Aorta (tissue), 5 donors: ENCODE measurements at regions not wholly inside any gene's neighbourhood (a gene's known extent, or its start where the extent isn't known, plus 50 kb on each side); places are given as distances from the start of the nearest gene placed in this dataset.

ENCODE experiments used
- ATAC-seq: fragments of 200-7000 bp; cut with Tn5 transposase; one replicate; pipeline ENCODE4 v1.9.1; 2022; ENCODE audit warnings: moderate library complexity; ENCODE audit not compliant: low FRiP score
- DNase-seq, 2 donors: peaks; one replicate each; pipeline ENCODE4 v3.0.0-alpha.2; 2020
- H3K27ac ChIP-seq, 2 donors: one replicate each; pipeline ENCODE4 v1.5.1; 2013; ENCODE audit warnings: low read length in 2 of 2, mild to moderate bottlenecking in 2 of 2, moderate library complexity in 2 of 2, control low read depth in 1 of 2, inconsistent platforms in 1 of 2, low read depth in 1 of 2
- H3K27me3 ChIP-seq, 2 donors: one replicate each; pipeline ENCODE4 v1.6.1; 2013; ENCODE audit warnings: control low read depth in 1 of 2, low read length in 1 of 2, mild to moderate bottlenecking in 1 of 2, moderate library complexity in 1 of 2; ENCODE audit not compliant: insufficient read depth in 2 of 2, control insufficient read depth in 1 of 2
- H3K36me3 ChIP-seq, 2 donors: one replicate each; pipeline ENCODE4 v1.6.1; 2013; ENCODE audit warnings: control low read depth in 1 of 2, low read length in 1 of 2, mild to moderate bottlenecking in 1 of 2; ENCODE audit not compliant: insufficient read depth in 2 of 2, control insufficient read depth in 1 of 2
- H3K4me1 ChIP-seq, 2 donors: one replicate each; pipeline ENCODE4 v1.6.1; 2013; ENCODE audit warnings: low read length in 2 of 2, control low read depth in 1 of 2, mild to moderate bottlenecking in 1 of 2, moderate library complexity in 1 of 2; ENCODE audit not compliant: insufficient read depth in 2 of 2, control insufficient read depth in 1 of 2
- H3K4me3 ChIP-seq, 2 donors: one replicate each; pipeline ENCODE4 v1.5.1; 2013; ENCODE audit warnings: low read length in 2 of 2, control low read depth in 1 of 2, mild to moderate bottlenecking in 1 of 2
- H3K9me3 ChIP-seq: one replicate; pipeline ENCODE4 v1.6.1; 2013; ENCODE audit warnings: mild to moderate bottlenecking, low read length; ENCODE audit not compliant: control insufficient read depth
- WGBS, 2 donors: extraction: QIAGEN DNeasy Blood & Tissue Kit; methylation state at CpG; one replicate each; pipeline ENCODE4 v1.1.7; 2013; 5-methylcytosine and 5-hydroxymethylcytosine counted together
- intact Hi-C, 2 donors: fragments of 100-400 bp; cut with DNase I; formaldehyde crosslinking; loops; one replicate each; pipeline versions ENCODE4 v1.14.2 to v1.15.0; 2022
- donor health status: healthy with polysubstance abuse.
- donor health status: Bipolar disorder and iron deficiency.
- donor health status: DM: no; HTN: no; CAD: no.
- donor health status: DM: no; HTN: no; CAD: no.
- donor health status: DM: yes; HTN: yes; CAD: no.

GRCh38 chr11:10920205-10920604, 62.4 kb upstream of the ZBED5 start:
- Histone ChIP-seq H3K27me3 (no peaks in the 10 kb centered on the region), H3K27ac (no peak overlapping the region), H3K9me3 (peaks cover 5% of the 10 kb centered on the region), H3K4me1 (peaks cover 0 to 2% of the 10 kb centered on the region in 2 donors), H3K4me3 (no peak overlapping the region), H3K36me3 (no peaks in the 10 kb centered on the region)
- ATAC-seq (no peak), DNase-seq (no peak)
- intact Hi-C loops = no loop called here
- 87 to 92% methylated on average over 1 of the region's 1 CpG for WGBS, 2 donors

- DNase-seq = no peak
- ATAC-seq = no peak
- H3K36me3 ChIP-seq = no peaks in the 10 kb centered on the region
- H3K27ac ChIP-seq = no peak overlapping the region
- 88 to 96% methylated on average over 1 of the region's 1 CpG for WGBS, 2 donors
- no peaks in the 10 kb centered on the region for H3K27me3 ChIP-seq
- H3K9me3 ChIP-seq = peaks cover 5% of the 10 kb centered on the region
- intact Hi-C loops = no loop called here
- H3K4me1 ChIP-seq = no peaks in the 10 kb centered on the region
- no peak overlapping the region for H3K4me3 ChIP-seq
Observed at GRCh38 chr11:10918698-10919097, 60.8 kb upstream of the ZBED5 start.

GRCh38 chr11:10918275-10918674, 60.4 kb upstream of the ZBED5 start:
- no peak overlapping the region for H3K4me3 ChIP-seq
- no peak overlapping the region for H3K27ac ChIP-seq
- no peaks in the 10 kb centered on the region for H3K27me3 ChIP-seq
- H3K9me3 ChIP-seq = peaks cover 5% of the 10 kb centered on the region
- DNase-seq (no peak), ATAC-seq (no peak)
- no peaks in the 10 kb centered on the region for H3K36me3 ChIP-seq
- WGBS, 2 donors = 87 to 93% methylated on average over 1 of the region's 1 CpG
- intact Hi-C loops = no loop called here
- no peaks in the 10 kb centered on the region for H3K4me1 ChIP-seq

GRCh38 chr11:10917802-10918201, 59.9 kb upstream of the ZBED5 start:
- no peak overlapping the region for H3K4me3 ChIP-seq
- H3K36me3 ChIP-seq = no peaks in the 10 kb centered on the region
- WGBS, 2 donors = 41 to 51% methylated on average over 1 of the region's 1 CpG
- DNase-seq = no peak
- intact Hi-C loops = no loop called here
- H3K4me1 ChIP-seq = peaks cover 0 to 2% of the 10 kb centered on the region in 2 donors
- ATAC-seq = no peak
- no peaks in the 10 kb centered on the region for H3K27me3 ChIP-seq
- peaks cover 5% of the 10 kb centered on the region for H3K9me3 ChIP-seq
- H3K27ac ChIP-seq = no peak overlapping the region

GRCh38 chr11:10916665-10917064, 58.8 kb upstream of the ZBED5 start:
- H3K27me3 ChIP-seq = no peaks in the 10 kb centered on the region
- intact Hi-C loops = no loop called here
- no peak for ATAC-seq

GRCh38 chr11:10914050-10914449, 56.2 kb upstream of the ZBED5 start:
- Histone ChIP-seq H3K4me3 (no peak overlapping the region), H3K9me3 (peaks cover 5% of the 10 kb centered on the region), H3K36me3 (no peaks in the 10 kb centered on the region), H3K27me3 (no peaks in the 10 kb centered on the region), H3K4me1 (peaks cover 0 to 3% of the 10 kb centered on the region in 2 donors), H3K27ac (no peak overlapping the region)
- DNase-seq = no peak
- WGBS, 2 donors = 89 to 90% methylated on average over 2 of the region's 2 CpGs
- intact Hi-C loops = no loop called here
- no peak for ATAC-seq

More at GRCh38 chr11:10916665-10917064, 58.8 kb upstream of the ZBED5 start:
- no peaks in the 10 kb centered on the region for H3K36me3 ChIP-seq
- H3K4me1 ChIP-seq = peaks cover 0 to 2% of the 10 kb centered on the region in 2 donors
- no peak overlapping the region for H3K27ac ChIP-seq
- no peak overlapping the region for H3K4me3 ChIP-seq
- no peak for DNase-seq
- 0% methylated on average over 1 of the region's 1 CpG; no CpG with 5 or more reads in 1 of the 2 donors for WGBS, 2 donors
- peaks cover 5% of the 10 kb centered on the region for H3K9me3 ChIP-seq

GRCh38 chr11:10913075-10913474, 55.2 kb upstream of the ZBED5 start:
- H3K4me1 ChIP-seq = peaks cover 0 to 7% of the 10 kb centered on the region in 2 donors
- 47 to 56% methylated on average over 1 of the region's 1 CpG for WGBS, 2 donors
- H3K27ac ChIP-seq = no peak overlapping the region
- H3K4me3 ChIP-seq = no peak overlapping the region
- peaks cover 5% of the 10 kb centered on the region for H3K9me3 ChIP-seq
- H3K36me3 ChIP-seq = no peaks in the 10 kb centered on the region
- intact Hi-C loops = no loop called here
- ATAC-seq (no peak), DNase-seq (no peak)
- H3K27me3 ChIP-seq = no peaks in the 10 kb centered on the region

GRCh38 chr11:10911907-10912306, 54.1 kb upstream of the ZBED5 start:
- DNase-seq (no peak), ATAC-seq (no peak)
- no peak overlapping the region for H3K4me3 ChIP-seq
- H3K9me3 ChIP-seq = no peaks in the 10 kb centered on the region
- H3K4me1 ChIP-seq = peaks cover 0 to 7% of the 10 kb centered on the region in 2 donors
- H3K27me3 ChIP-seq = no peaks in the 10 kb centered on the region
- no peaks in the 10 kb centered on the region for H3K36me3 ChIP-seq
- WGBS, 2 donors = 56 to 62% methylated on average over 7 of the region's 7 CpGs
- no peak overlapping the region for H3K27ac ChIP-seq
- intact Hi-C loops = no loop called here

- DNase-seq (no peak), ATAC-seq (no peak)
- Histone ChIP-seq H3K36me3 (no peaks in the 10 kb centered on the region), H3K4me3 (peak overlapping the region in 1 of 2 donors; percentile 31), H3K27ac (no peak overlapping the region), H3K27me3 (no peaks in the 10 kb centered on the region), H3K9me3 (no peaks in the 10 kb centered on the region), H3K4me1 (peaks cover 0 to 7% of the 10 kb centered on the region in 2 donors)
- WGBS, 2 donors = 31 to 36% methylated on average over 8 of the region's 8 CpGs
- intact Hi-C loops = no loop called here
Observed at GRCh38 chr11:10909141-10909883, 51.5 kb upstream of the ZBED5 start.
